HFFc6 (cell line): ENCODE measurements at regions not wholly inside any gene's neighbourhood (a gene's known extent, or its start where the extent isn't known, plus 50 kb on each side); places are given as distances from the start of the nearest gene placed in this dataset.

ENCODE experiments used
- DNase-seq: peaks from one replicate; pipeline ENCODE4 v3.0.0-alpha.2; 2018
- H3K27ac Mint-ChIP-seq: 2 replicates; pipeline ENCODE4 v1.8.0; 2020; ENCODE audit warnings: mild to moderate bottlenecking, mixed read lengths
- H3K27me3 Mint-ChIP-seq: 2 replicates; pipeline ENCODE4 v1.8.0; 2021; ENCODE audit warnings: mild to moderate bottlenecking, moderate library complexity, mixed read lengths; ENCODE audit not compliant: insufficient read depth
- H3K36me3 Mint-ChIP-seq: 2 replicates; pipeline ENCODE4 v1.8.0; 2021; ENCODE audit warnings: low read depth, mixed read lengths
- H3K4me1 Mint-ChIP-seq: 2 replicates; pipeline ENCODE4 v1.8.0; 2020; ENCODE audit warnings: low read depth, mixed read lengths
- H3K4me3 Mint-ChIP-seq: 2 replicates; pipeline ENCODE4 v1.8.0; 2020; ENCODE audit warnings: mild to moderate bottlenecking, moderate library complexity, mixed read lengths
- H3K9me3 Mint-ChIP-seq: 2 replicates; pipeline ENCODE4 v1.8.0; 2020; ENCODE audit warnings: mild to moderate bottlenecking, mixed read lengths
- CTCF ChIP-seq: fragments of 200-600 bp; sonication (generic); IDR thresholded peaks from 2 replicates; pipeline ENCODE4 v1.5.0; 2021; ENCODE audit warnings: antibody characterized with exemption, mild to moderate bottlenecking

- Mint-ChIP-seq H3K27ac (no peak overlapping the region), H3K4me3 (no peak overlapping the region)
- no peak for DNase-seq
These were observed 204.1 kb upstream of the DPH6 start for GRCh38 chr15:35750051-35750450.

GRCh38 chr15:35751413-35752133, 205.6 kb upstream of the DPH6 start:
- Mint-ChIP-seq H3K27ac (no peak overlapping the region), H3K4me1 (peaks cover 41% of the 10 kb centered on the region), H3K36me3 (no peaks in the 10 kb centered on the region), H3K27me3 (no peaks in the 10 kb centered on the region), H3K9me3 (no peaks in the 10 kb centered on the region), H3K4me3 (peak overlapping the region; percentile 35; the same call in 1 of the 2 replicates)
- DNase-seq: peak; percentile 45
- peak; percentile 90 for TF ChIP-seq CTCF

More at GRCh38 chr15:35750051-35750450, 204.1 kb upstream of the DPH6 start:
- Mint-ChIP-seq H3K27me3 (no peaks in the 10 kb centered on the region), H3K9me3 (no peaks in the 10 kb centered on the region), H3K36me3 (no peaks in the 10 kb centered on the region), H3K4me1 (peaks cover 39% of the 10 kb centered on the region)
- no peak for TF ChIP-seq CTCF

GRCh38 chr15:35752134-35752466, 206.1 kb upstream of the DPH6 start:
- Mint-ChIP-seq H3K36me3 (no peaks in the 10 kb centered on the region), H3K27ac (no peak overlapping the region), H3K4me1 (peaks cover 41% of the 10 kb centered on the region), H3K9me3 (no peaks in the 10 kb centered on the region), H3K4me3 (no peak overlapping the region), H3K27me3 (no peaks in the 10 kb centered on the region)
- DNase-seq: no peak
- TF ChIP-seq CTCF: no peak

- no peak overlapping the region for H3K27ac Mint-ChIP-seq
- no peak for TF ChIP-seq CTCF
These were observed 207.5 kb upstream of the DPH6 start for GRCh38 chr15:35753486-35753885.

GRCh38 chr15:35755237-35755802, 209.4 kb upstream of the DPH6 start:
- no peak for TF ChIP-seq CTCF
- no peak overlapping the region for H3K27ac Mint-ChIP-seq
- no peaks in the 10 kb centered on the region; the same call in 1 of the 2 replicates for H3K27me3 Mint-ChIP-seq
- H3K4me1 Mint-ChIP-seq: peaks cover 41% of the 10 kb centered on the region
- peak; percentile 9 for DNase-seq
- no peaks in the 10 kb centered on the region for H3K9me3 Mint-ChIP-seq
- no peaks in the 10 kb centered on the region for H3K36me3 Mint-ChIP-seq
- H3K4me3 Mint-ChIP-seq: no peak overlapping the region

More at GRCh38 chr15:35753486-35753885, 207.5 kb upstream of the DPH6 start:
- no peak overlapping the region for H3K4me3 Mint-ChIP-seq
- H3K9me3 Mint-ChIP-seq: no peaks in the 10 kb centered on the region
- no peaks in the 10 kb centered on the region for H3K36me3 Mint-ChIP-seq
- DNase-seq: peak; percentile 43
- H3K27me3 Mint-ChIP-seq: no peaks in the 10 kb centered on the region; the same call in 1 of the 2 replicates
- peaks cover 41% of the 10 kb centered on the region for H3K4me1 Mint-ChIP-seq
